RCC 7860 (cell line): ENCODE measurements at regions not wholly inside any gene's neighbourhood (a gene's known extent, or its start where the extent isn't known, plus 50 kb on each side); places are given as distances from the start of the nearest gene placed in this dataset.
A peak's percentile ranks its signal among the peaks of the same experiment; 100 is the strongest.

Experiments used
- DNase-seq: peaks from one replicate; pipeline ENCODE4 v3.0.0-alpha.2; 2015; ENCODE audit warnings: low spot score
- FAIRE-seq: peaks from 2 replicates; lab custom pipeline; 2012; peaks lifted over from hg19 to GRCh38; lab: Jason Lieb, UNC

DNA sequence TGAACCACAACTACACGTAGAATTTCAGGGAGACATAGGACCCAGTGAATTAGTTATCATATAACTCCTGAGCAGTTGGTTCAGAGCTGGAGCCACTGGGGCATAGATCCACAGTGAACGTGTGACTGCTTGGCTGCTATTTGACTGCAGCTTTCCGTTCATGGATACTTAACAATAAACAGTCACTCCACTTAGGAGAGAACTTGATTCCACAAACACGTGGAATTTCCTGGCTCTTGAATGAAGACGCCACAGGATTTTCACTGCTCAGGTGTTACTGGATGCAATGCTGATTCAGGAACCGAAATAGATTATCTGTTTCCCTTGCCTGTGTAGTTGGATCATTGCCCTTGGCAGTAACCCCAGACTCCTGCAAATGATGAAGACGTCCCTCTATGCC, 679.1 kb upstream of the ZEB2 start:
- peak; percentile 32 for DNase-seq
- peak; percentile 5 for FAIRE-seq

- DNase-seq (no peak), FAIRE-seq (no peak)
Measured at GRCh38 chr2:145198555-145198954, 678.6 kb upstream of the ZEB2 start.

- FAIRE-seq = no peak
- DNase-seq = no peak
Measured at GRCh38 chr2:145197944-145198343, 678.0 kb upstream of the ZEB2 start.

DNA sequence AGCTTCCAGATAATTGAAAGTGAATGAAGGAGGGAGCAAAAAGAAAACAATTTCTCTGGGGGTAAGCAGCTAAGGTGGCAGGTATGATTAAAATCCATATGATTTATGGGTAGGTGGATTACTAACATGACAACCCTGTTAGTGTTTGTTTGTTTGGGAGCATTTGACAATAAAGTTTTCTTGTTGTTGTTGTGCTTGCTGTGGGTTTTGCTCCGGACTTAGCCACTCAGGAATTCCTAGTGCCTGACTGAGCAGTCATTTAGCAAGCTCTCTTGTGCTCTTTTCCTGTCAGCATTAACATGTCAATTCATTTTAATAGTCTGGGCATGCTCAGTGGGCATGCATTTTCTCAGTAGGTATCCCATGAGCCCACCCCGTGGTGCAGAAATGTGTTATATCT, 674.8 kb upstream of the ZEB2 start:
- FAIRE-seq = no peak
- DNase-seq = no peak

DNA sequence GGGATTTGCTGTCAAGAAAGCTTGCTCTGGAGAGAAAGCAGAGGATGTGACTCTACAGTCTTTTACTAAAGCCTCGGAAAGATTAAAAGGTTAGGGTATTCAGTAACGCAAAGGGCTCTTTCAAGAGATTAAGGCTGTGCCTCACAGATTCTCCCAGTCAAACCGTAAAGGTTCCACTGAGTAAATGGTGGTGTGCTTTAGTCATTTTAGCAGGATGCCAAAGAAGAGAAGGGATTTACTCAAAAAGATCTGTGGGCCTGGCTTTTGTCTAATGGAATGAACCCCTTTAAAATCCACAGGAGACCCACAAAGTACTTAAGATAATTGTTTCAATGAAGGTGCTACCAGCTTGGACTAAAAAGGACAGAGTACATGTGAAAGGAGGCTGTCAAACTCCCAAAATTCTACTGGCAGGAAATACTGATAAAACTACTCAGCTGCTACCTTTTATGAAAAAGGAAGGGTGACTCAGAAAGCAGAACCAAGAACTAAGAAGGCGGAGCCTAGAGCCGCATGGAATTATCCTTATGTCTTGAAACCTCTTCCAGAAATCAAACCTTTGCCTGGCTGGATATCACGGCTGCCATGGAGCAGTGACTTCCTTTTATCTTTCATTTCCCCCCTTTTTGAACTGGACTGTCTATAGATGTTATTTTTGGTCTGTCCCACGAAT, 670.2 kb upstream of the ZEB2 start:
- FAIRE-seq (no peak), DNase-seq (no peak)

DNA sequence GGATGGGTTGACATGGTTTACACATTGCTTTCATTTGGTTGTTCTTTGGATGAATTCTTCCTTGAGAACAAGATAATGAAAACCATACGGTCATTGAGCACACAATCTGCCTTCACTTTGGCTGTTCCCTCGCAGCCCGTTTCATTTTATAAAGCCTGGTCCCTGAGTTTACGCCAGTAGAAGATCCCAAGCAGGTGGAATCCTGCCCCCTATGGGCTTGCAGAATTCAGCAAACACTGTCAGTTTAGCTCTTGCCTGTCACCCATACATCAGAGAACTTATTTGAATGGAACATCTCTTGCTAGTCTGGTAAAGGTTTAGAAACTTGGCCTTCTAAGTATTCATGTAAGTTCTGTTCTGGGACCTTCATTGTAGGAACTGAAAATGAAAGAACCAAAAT, 666.4 kb upstream of the ZEB2 start:
- FAIRE-seq = no peak
- DNase-seq = no peak

DNA sequence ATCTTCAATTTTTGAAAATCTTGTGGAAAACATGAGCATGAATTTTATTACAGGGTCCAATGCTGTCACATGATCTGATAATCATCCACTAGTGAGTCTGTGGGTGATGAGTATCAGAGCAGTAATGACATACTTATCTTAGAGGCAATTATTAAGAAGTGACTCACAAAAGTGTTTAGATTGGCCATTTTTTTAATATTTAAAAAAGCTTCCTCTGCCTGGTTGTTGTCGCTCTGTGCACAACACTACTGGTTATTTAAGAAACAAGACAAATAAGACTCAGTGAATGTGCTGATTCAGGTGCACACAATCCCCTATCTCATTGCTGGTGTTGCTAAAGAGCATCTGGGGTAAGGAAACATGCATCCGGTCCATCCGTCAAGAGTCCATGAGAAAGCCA, 665.8 kb upstream of the ZEB2 start:
- DNase-seq = no peak
- FAIRE-seq = no peak

GRCh38 chr2:145184741-145185651, 665.1 kb upstream of the ZEB2 start:
- FAIRE-seq (no peak), DNase-seq (no peak)

DNA sequence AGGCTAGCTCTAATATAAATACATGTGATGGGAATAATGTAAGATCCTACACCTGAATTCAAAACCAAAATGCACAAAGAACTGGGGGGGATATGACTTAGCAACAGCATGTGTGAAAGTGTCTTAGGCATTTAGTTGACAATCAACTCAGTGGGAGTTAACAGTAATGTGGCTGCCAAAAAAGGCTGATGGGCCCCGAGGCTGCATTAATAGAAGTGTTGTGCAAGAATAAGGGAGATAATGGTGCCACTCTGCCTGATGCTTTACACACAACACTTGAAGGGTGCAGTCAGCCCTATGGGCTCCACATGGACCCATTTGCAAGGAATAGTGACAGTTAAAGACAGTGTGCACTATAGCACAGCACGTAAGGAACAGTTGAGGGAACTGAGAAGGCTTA, 649.4 kb upstream of the ZEB2 start:
- FAIRE-seq = no peak

DNA sequence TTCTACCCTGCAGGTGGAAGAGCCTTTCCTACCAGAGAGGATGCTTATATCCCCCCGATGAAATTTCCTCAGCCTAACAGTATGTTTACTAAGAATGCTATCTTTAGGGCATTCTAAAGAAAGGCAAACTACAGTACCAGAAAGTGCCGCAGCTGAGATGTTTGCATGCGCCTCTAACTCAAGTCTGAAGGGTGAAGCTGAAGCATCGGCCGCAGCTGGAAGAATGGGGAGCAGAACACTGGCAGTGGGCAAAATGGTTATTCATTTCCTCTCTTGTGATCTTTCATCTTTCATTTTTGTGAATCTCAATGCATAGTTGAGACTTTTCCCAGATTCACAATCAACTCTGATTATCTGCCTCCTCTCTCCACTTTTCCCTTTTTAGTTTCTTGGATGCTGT, 648.2 kb upstream of the ZEB2 start:
- FAIRE-seq (no peak), DNase-seq (no peak)

More for the DNA sequence above, 649.4 kb upstream of the ZEB2 start:
- DNase-seq = no peak

- no peak for DNase-seq
- no peak for FAIRE-seq
Measured at GRCh38 chr2:145166731-145167302, 646.9 kb upstream of the ZEB2 start.

DNA sequence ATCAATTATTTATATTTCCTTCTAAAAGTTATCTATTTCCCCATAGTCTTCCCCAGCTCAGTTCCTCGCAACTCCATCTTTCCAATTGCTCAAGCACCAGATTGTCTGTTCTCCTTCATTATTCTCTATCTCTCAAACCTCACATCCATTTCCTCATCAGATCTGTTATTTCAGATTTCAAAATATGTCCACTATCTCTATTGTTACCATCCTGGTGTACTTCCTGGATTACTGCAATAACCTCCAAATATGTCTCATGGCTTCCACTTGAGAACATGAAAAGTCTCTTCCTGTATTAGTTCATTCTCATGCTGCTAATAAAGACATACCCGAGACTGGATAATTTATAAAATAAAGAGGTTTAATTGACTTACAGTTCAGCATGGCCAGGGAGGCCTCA, 641.7 kb upstream of the ZEB2 start:
- DNase-seq (no peak), FAIRE-seq (no peak)

DNA sequence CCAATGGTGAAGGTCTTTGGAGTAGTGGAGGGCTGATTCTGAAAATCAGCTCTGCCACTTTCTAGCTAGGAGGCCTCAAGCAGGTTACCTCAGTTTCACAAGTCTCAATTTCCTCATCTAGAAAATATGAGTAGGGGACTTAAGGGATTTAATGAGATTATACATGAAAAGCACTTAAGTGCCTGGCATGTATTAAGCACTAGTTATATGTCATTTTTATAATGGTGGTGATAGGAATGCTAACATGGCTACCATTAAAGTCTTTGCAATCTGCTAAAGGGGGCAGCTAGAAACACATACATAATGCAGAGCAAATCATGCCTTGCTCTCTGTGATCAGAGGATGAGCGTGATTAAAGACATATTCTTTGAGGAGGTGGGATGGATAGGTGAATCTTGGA, 640.9 kb upstream of the ZEB2 start:
- DNase-seq (no peak), FAIRE-seq (no peak)

- DNase-seq (no peak), FAIRE-seq (no peak)
Measured at GRCh38 chr2:145159676-145160075, 639.8 kb upstream of the ZEB2 start.

- FAIRE-seq = no peak
- no peak for DNase-seq
Measured at GRCh38 chr2:145157741-145158591, 638.0 kb upstream of the ZEB2 start.

GRCh38 chr2:145157036-145157675, 637.2 kb upstream of the ZEB2 start:
- FAIRE-seq (no peak), DNase-seq (no peak)

GRCh38 chr2:145156199-145156598, 636.3 kb upstream of the ZEB2 start:
- DNase-seq (no peak), FAIRE-seq (no peak)

GRCh38 chr2:145155196-145155595, 635.3 kb upstream of the ZEB2 start:
- FAIRE-seq (no peak), DNase-seq (no peak)

DNA sequence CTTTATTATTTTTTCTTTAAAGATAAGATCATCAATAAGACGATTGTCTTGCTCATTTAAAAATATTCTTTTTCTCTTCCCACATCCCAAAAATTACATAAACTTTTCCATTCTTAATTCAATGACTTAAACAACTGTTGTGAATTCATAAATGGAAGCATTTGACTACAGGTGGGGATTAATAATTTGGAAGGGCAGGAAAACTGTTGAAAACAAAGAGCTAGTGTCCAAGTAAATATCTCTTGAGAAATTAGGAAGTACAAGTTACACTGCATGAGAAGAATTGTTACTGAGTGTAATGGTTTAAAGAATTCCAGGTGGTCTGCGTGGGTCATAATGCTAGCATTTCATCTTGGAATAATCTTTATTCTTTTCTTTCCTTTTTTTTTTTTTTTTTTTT, 634.8 kb upstream of the ZEB2 start:
- no peak for FAIRE-seq
- no peak for DNase-seq

- FAIRE-seq = no peak
- DNase-seq = no peak
Measured at GRCh38 chr2:145146691-145147090, 626.8 kb upstream of the ZEB2 start.
